Small intestine (tissue), 7 donors: ENCODE measurements at regions not wholly inside any gene's neighbourhood (a gene's known extent, or its start where the extent isn't known, plus 50 kb on each side); places are given as distances from the start of the nearest gene placed in this dataset.
A peak's percentile ranks its signal among the peaks of the same experiment; 100 is the strongest.

Experiments
- DNase-seq, 2 donors: peaks; one replicate each; pipeline versions ENCODE4 v3.0.0 to v3.0.0-alpha.2; 2013
- FAIRE-seq: peaks from 2 replicates; lab custom pipeline; 2012; peaks lifted over from hg19 to GRCh38; lab: Jason Lieb, UNC
- H3K27ac ChIP-seq, 3 donors: one replicate each; pipeline ENCODE4 v1.5.1; 2013; ENCODE audit warnings: low read length in 2 of 3, mild to moderate bottlenecking in 2 of 3, control low read depth in 1 of 3, inconsistent platforms in 1 of 3, low read depth in 1 of 3, moderate library complexity in 1 of 3
- H3K27me3 ChIP-seq, 3 donors: one replicate each; pipeline ENCODE4 v1.6.1; 2013; ENCODE audit warnings: low read length in 3 of 3, inconsistent platforms in 1 of 3; ENCODE audit not compliant: control insufficient read depth in 3 of 3, insufficient read depth in 3 of 3
- H3K36me3 ChIP-seq, 3 donors: one replicate each; pipeline ENCODE4 v1.6.1; 2013; ENCODE audit warnings: low read length in 3 of 3, inconsistent platforms in 1 of 3, low read depth in 1 of 3, mild to moderate bottlenecking in 1 of 3, moderate library complexity in 1 of 3; ENCODE audit not compliant: control insufficient read depth in 3 of 3, insufficient read depth in 2 of 3
- H3K4me1 ChIP-seq, 3 donors: one replicate each; pipeline ENCODE4 v1.6.1; 2013; ENCODE audit warnings: low read length in 2 of 3, inconsistent platforms in 1 of 3, low read depth in 1 of 3, mild to moderate bottlenecking in 1 of 3, moderate library complexity in 1 of 3; ENCODE audit not compliant: control insufficient read depth in 3 of 3, insufficient read depth in 2 of 3
- H3K4me3 ChIP-seq, 3 donors: one replicate each; pipeline ENCODE4 v1.5.1; 2013; ENCODE audit warnings: low read length in 3 of 3, control low read depth in 1 of 3, inconsistent platforms in 1 of 3, low read depth in 1 of 3, mild to moderate bottlenecking in 1 of 3, moderate library complexity in 1 of 3
- H3K9me3 ChIP-seq, 2 donors: one replicate each; pipeline ENCODE4 v1.6.1; 2013; ENCODE audit warnings: low read depth in 1 of 2, low read length in 1 of 2; ENCODE audit not compliant: control insufficient read depth in 2 of 2, insufficient read depth in 1 of 2
- WGBS, 3 donors: extraction: QIAGEN DNeasy Blood & Tissue Kit; methylation state at CpG; one replicate each; pipeline ENCODE4 v1.1.7; 2013; 5-methylcytosine and 5-hydroxymethylcytosine counted together
- donor health status: healthy with polysubstance abuse.
- donor health status: control.
- donor health status: control.
- donor health status: Bipolar disorder and iron deficiency.
- donor health status: healthy.

- no peaks in the 10 kb centered on the region for H3K4me1 ChIP-seq
- no peaks in the 10 kb centered on the region for H3K36me3 ChIP-seq
- WGBS, 3 donors: 68 to 70% (median 68%) methylated on average over 3 of the region's 3 CpGs
- no peak overlapping the region for H3K27ac ChIP-seq
- H3K9me3 ChIP-seq: no peaks in the 10 kb centered on the region
- peaks cover 0 to 22% (median under 1%) of the 10 kb centered on the region in 3 donors for H3K27me3 ChIP-seq
- no peak for DNase-seq
- no peak for FAIRE-seq
- no peak overlapping the region for H3K4me3 ChIP-seq
These were observed 209.2 kb upstream of the TOPAZ1 start for GRCh38 chr3:44032487-44032886.

GRCh38 chr3:44033123-44033522, 208.6 kb upstream of the TOPAZ1 start:
- Histone ChIP-seq H3K4me1 (no peaks in the 10 kb centered on the region), H3K36me3 (no peaks in the 10 kb centered on the region), H3K4me3 (no peak overlapping the region), H3K27me3 (peaks cover 0 to 16% (median 0%) of the 10 kb centered on the region in 3 donors), H3K27ac (no peak overlapping the region), H3K9me3 (no peaks in the 10 kb centered on the region)
- DNase-seq: no peak
- WGBS, 3 donors: 58 to 77% (median 64%) methylated on average over 2 of the region's 2 CpGs
- no peak for FAIRE-seq

- Histone ChIP-seq H3K4me3 (no peak overlapping the region), H3K4me1 (no peaks in the 10 kb centered on the region), H3K27me3 (peaks cover 0 to 9% (median 1%) of the 10 kb centered on the region in 3 donors), H3K9me3 (no peaks in the 10 kb centered on the region), H3K36me3 (no peaks in the 10 kb centered on the region), H3K27ac (no peak overlapping the region)
- FAIRE-seq: no peak
- 64 to 80% (median 80%) methylated on average over 5 of the region's 5 CpGs for WGBS, 3 donors
- no peak for DNase-seq
These were observed 204.8 kb upstream of the TOPAZ1 start for GRCh38 chr3:44036850-44037249.

- FAIRE-seq (no peak), DNase-seq (no peak)
- Histone ChIP-seq H3K4me3 (no peak overlapping the region), H3K27me3 (peaks cover 0 to 17% (median 1%) of the 10 kb centered on the region in 3 donors), H3K4me1 (no peaks in the 10 kb centered on the region), H3K27ac (no peak overlapping the region), H3K9me3 (no peaks in the 10 kb centered on the region), H3K36me3 (no peaks in the 10 kb centered on the region)
- WGBS, 3 donors: 77 to 88% (median 78%) methylated on average over 2 of the region's 2 CpGs
These were observed 202.7 kb upstream of the TOPAZ1 start for GRCh38 chr3:44039006-44039405.

DNA sequence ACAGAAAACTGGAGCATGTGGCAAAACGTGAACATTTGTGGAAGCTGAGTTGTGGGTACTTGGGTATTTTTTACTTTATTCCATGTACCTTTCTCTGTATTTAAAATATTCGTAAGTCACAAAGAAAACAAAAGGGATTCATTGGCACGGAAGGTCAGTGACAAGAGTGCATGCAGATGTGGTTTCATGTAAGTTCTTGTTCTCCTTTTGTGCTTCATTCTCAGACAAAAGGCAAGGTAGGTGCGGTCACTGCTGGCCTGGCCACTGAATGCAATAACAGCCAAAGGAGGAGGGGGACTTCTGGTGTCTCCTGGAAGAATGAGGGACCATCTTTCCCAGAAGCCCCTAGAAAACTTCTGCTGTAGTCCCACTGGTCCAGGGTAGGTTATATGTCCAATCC, 200.0 kb upstream of the TOPAZ1 start:
- Histone ChIP-seq H3K4me3 (no peak overlapping the region), H3K4me1 (no peaks in the 10 kb centered on the region), H3K36me3 (no peaks in the 10 kb centered on the region), H3K9me3 (no peaks in the 10 kb centered on the region), H3K27ac (no peak overlapping the region), H3K27me3 (peaks cover 0 to 14% (median 5%) of the 10 kb centered on the region in 3 donors)
- no peak for DNase-seq
- 59 to 76% (median 62%) methylated on average over 4 of the region's 4 CpGs for WGBS, 3 donors
- no peak for FAIRE-seq

DNA sequence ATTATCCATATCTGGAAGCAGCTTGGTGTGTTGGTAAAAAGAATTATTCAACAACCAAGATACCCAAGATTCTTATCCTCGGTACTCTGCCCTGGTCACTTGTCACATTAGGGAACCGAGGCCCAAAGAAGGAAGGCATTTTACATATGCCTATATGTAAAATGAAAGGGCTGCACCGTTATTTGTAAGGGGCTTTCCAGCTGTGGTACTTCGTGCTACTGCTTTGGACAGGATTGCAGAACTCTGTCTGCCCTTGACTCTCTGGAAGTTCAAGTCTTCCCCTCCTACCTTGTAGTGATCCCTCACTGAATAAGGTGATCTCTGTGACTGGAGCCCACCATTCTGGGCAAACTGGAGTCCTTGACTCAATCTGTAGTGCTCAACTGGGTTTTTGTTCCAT, 198.9 kb upstream of the TOPAZ1 start:
- no peak for FAIRE-seq
- no peaks in the 10 kb centered on the region for H3K9me3 ChIP-seq
- no peak overlapping the region for H3K27ac ChIP-seq
- no peak for DNase-seq
- 63 to 75% (median 68%) methylated on average over 4 of the region's 4 CpGs for WGBS, 3 donors
- no peaks in the 10 kb centered on the region for H3K4me1 ChIP-seq
- peaks cover 0 to 13% (median 5%) of the 10 kb centered on the region in 3 donors for H3K27me3 ChIP-seq
- H3K4me3 ChIP-seq: no peak overlapping the region
- no peaks in the 10 kb centered on the region for H3K36me3 ChIP-seq

- Histone ChIP-seq H3K36me3 (no peaks in the 10 kb centered on the region), H3K9me3 (no peaks in the 10 kb centered on the region), H3K4me1 (no peaks in the 10 kb centered on the region), H3K4me3 (no peak overlapping the region), H3K27me3 (peaks cover 0 to 16% (median 8%) of the 10 kb centered on the region in 3 donors), H3K27ac (no peak overlapping the region)
- DNase-seq (peak in 1 of 2 donors; percentile 19), FAIRE-seq (no peak)
- 30 to 40% (median 37%) methylated on average over 4 of the region's 4 CpGs for WGBS, 3 donors
These were observed 196.0 kb upstream of the TOPAZ1 start for GRCh38 chr3:44045476-44046275.

- DNase-seq (no peak), FAIRE-seq (no peak)
- H3K27me3 ChIP-seq: peaks cover 0 to 23% (median 8%) of the 10 kb centered on the region in 3 donors
- no peaks in the 10 kb centered on the region for H3K9me3 ChIP-seq
- no peaks in the 10 kb centered on the region for H3K36me3 ChIP-seq
- H3K4me3 ChIP-seq: no peak overlapping the region
- no peak overlapping the region for H3K27ac ChIP-seq
- 71 to 74% (median 73%) methylated on average over 3 of the region's 3 CpGs for whole genome bisulfite sequencing, 3 donors
- H3K4me1 ChIP-seq: no peaks in the 10 kb centered on the region
These were observed 193.9 kb upstream of the TOPAZ1 start for GRCh38 chr3:44047796-44048195.
